GF-D8 (cell line): ENCODE measurements at regions not wholly inside any gene's neighbourhood (a gene's known extent, or its start where the extent isn't known, plus 50 kb on each side); places are given as distances from the start of the nearest gene placed in this dataset.
A peak's percentile ranks its signal among the peaks of the same experiment; 100 is the strongest.

Experiments
- DNase-seq: peaks from one replicate; lab custom pipeline; 2025; lab: John Stamatoyannopoulos, UW

- DNase-seq, result no peak
Observed at GRCh38 chr2:42918671-42919318, 126.4 kb upstream of the HAAO start.

GRCh38 chr2:42918041-42918440, 125.7 kb upstream of the HAAO start:
- DNase-seq, result no peak

GRCh38 chr2:42917425-42917927, 125.1 kb upstream of the HAAO start:
- no peak for DNase-seq

- no peak for DNase-seq
Observed at GRCh38 chr2:42916324-42916723, 123.9 kb upstream of the HAAO start.

- DNase-seq, result no peak
Observed at GRCh38 chr2:42914860-42915259, 122.5 kb upstream of the HAAO start.

GRCh38 chr2:42914314-42914713, 121.9 kb upstream of the HAAO start:
- DNase-seq, result no peak

- DNase-seq, result peak; percentile 31
Observed at GRCh38 chr2:42913280-42913878, 121.0 kb upstream of the HAAO start.

GRCh38 chr2:42910645-42911405, 118.4 kb upstream of the HAAO start:
- DNase-seq, result no peak

- DNase-seq, result no peak
Observed at GRCh38 chr2:42909966-42910365, 117.6 kb upstream of the HAAO start.

GRCh38 chr2:42908518-42909200, 116.3 kb upstream of the HAAO start:
- DNase-seq, result no peak

- no peak for DNase-seq
Observed at GRCh38 chr2:42907835-42908234, 115.5 kb upstream of the HAAO start.

- no peak for DNase-seq
Observed at GRCh38 chr2:42906557-42907411, 114.4 kb upstream of the HAAO start.

- no peak for DNase-seq
Observed at GRCh38 chr2:42906111-42906556, 113.8 kb upstream of the HAAO start.

- DNase-seq, result no peak
Observed at GRCh38 chr2:42905341-42906110, 113.1 kb upstream of the HAAO start.

- no peak for DNase-seq
Observed at GRCh38 chr2:42904576-42904876, 112.1 kb upstream of the HAAO start.

GRCh38 chr2:42903821-42904575, 111.6 kb upstream of the HAAO start:
- no peak for DNase-seq

GRCh38 chr2:42902939-42903709, 110.7 kb upstream of the HAAO start:
- DNase-seq, result no peak

GRCh38 chr2:42901076-42901640, 108.8 kb upstream of the HAAO start:
- no peak for DNase-seq

- no peak for DNase-seq
Observed at GRCh38 chr2:42900289-42900891, 108.0 kb upstream of the HAAO start.
